ENCODE measurements at regions not wholly inside any gene's neighbourhood (a gene's known extent, or its start where the extent isn't known, plus 50 kb on each side); places are given as distances from the start of the nearest gene placed in this dataset.

GRCh38 chr5:124650147-124650561, 96.3 kb downstream of the ZNF608 start:
- no peak for TF ChIP-seq CTCF (conservative IDR thresholded peaks at IDR 0.05 in 1 of 2, IDR thresholded peaks at IDR 0.05 in 1 of 2; ENCODE audit: low read depth in 1 of 2, low read length in 2 of 2)
- no peak for TF ChIP-seq EZH2 (IDR thresholded peaks at IDR 0.05; ENCODE audit: low read length, missing control alignments)

Measured in fibroblast of lung (primary cell).